Breast epithelium (tissue), 4 donors: ENCODE measurements at regions not wholly inside any gene's neighbourhood (a gene's known extent, or its start where the extent isn't known, plus 50 kb on each side); places are given as distances from the start of the nearest gene placed in this dataset.
"Not testable (repeated sequence)": the region's sequence is repeated elsewhere in the genome, so short reads cannot be mapped to it uniquely, and the experiment has no call there.

Experiments
- DNase-seq, 2 donors: peaks; one replicate each; pipeline ENCODE4 v3.0.0-alpha.2; 2019; ENCODE audit warnings: low spot score in 2 of 2
- H3K27ac ChIP-seq, 2 donors: fragments of 200-600 bp; sonication (generic) in 1 of 2; one replicate each; pipeline ENCODE4 v1.5.1; 2016 to 2019; ENCODE audit warnings: mild to moderate bottlenecking in 1 of 2
- H3K27me3 ChIP-seq, 2 donors: fragments of 200-600 bp; sonication (generic) in 1 of 2; one replicate each; pipeline versions ENCODE4 v1.5.1 to v1.6.0; 2017 to 2019; ENCODE audit warnings: control low read depth in 1 of 2, mild to moderate bottlenecking in 1 of 2
- H3K36me3 ChIP-seq: fragments of 200-600 bp; one replicate; pipeline ENCODE4 v1.5.1; 2019
- H3K4me1 ChIP-seq, 2 donors: fragments of 200-600 bp; sonication (generic); one replicate each; pipeline ENCODE4 v1.5.1; 2016 to 2019; ENCODE audit warnings: control low read depth in 1 of 2
- H3K4me3 ChIP-seq, 3 donors: fragments of 200-600 bp; sonication (generic); 1 replicate in 2 of 3; 2 replicates in 1 of 3; pipeline ENCODE4 v1.5.1; 2016 to 2019; ENCODE audit warnings: mild to moderate bottlenecking in 3 of 3, moderate library complexity in 2 of 3
- H3K9me3 ChIP-seq, 2 donors: fragments of 200-600 bp; sonication (generic) in 1 of 2; one replicate each; pipeline ENCODE4 v1.5.1; 2016 to 2019; ENCODE audit warnings: control low read depth in 1 of 2
- CTCF ChIP-seq, 3 donors: fragments of 450-650 bp; IDR thresholded peaks; one replicate each; pipeline ENCODE4 v1.5.1; 2016 to 2017; ENCODE audit warnings: antibody characterized with exemption in 3 of 3, mild to moderate bottlenecking in 3 of 3, moderate library complexity in 3 of 3
- POLR2A ChIP-seq: fragments of 450-650 bp; IDR thresholded peaks from one replicate; pipeline ENCODE4 v1.6.1; 2016; ENCODE audit warnings: antibody characterized with exemption, mild to moderate bottlenecking, moderate library complexity
- POLR2AphosphoS5 ChIP-seq, 3 donors: sonication (generic); formaldehyde crosslinking; IDR thresholded peaks; one replicate each; pipeline ENCODE4 v1.6.1; 2017; ENCODE audit warnings: antibody characterized with exemption in 3 of 3
- intact Hi-C: fragments of 100-400 bp; cut with DNase I; formaldehyde crosslinking; loops from one replicate; pipeline ENCODE4 v1.15.1; 2023; ENCODE audit warnings: low total_unique reads

- Histone ChIP-seq H3K36me3 (no peaks in the 10 kb centered on the region), H3K27ac (no peak overlapping the region), H3K9me3 (no peaks in the 10 kb centered on the region), H3K4me3 (no peak overlapping the region), H3K27me3 (no peaks in the 10 kb centered on the region), H3K4me1 (no peaks in the 10 kb centered on the region)
- intact Hi-C loops = no loop called here
- no peak for DNase-seq
- no peak for TF ChIP-seq CTCF (IDR thresholded peaks at IDR 0.05)
These were observed 56.8 kb upstream of the CCND1 start for GRCh38 chr11:69584160-69584559.

- H3K36me3 ChIP-seq = no peaks in the 10 kb centered on the region
- H3K9me3 ChIP-seq = no peaks in the 10 kb centered on the region
- no peak for DNase-seq
- H3K4me3 ChIP-seq = no peak overlapping the region
- intact Hi-C loops = no loop called here
- H3K4me1 ChIP-seq = no peaks in the 10 kb centered on the region
- TF ChIP-seq POLR2AphosphoS5 (IDR thresholded peaks at IDR 0.05) = no peak
- no peak for TF ChIP-seq CTCF (IDR thresholded peaks at IDR 0.05)
- no peak for TF ChIP-seq POLR2A
- H3K27me3 ChIP-seq = no peaks in the 10 kb centered on the region
- H3K27ac ChIP-seq = no peak overlapping the region
These were observed 55.6 kb upstream of the CCND1 start for GRCh38 chr11:69585385-69585784.

- H3K4me3 ChIP-seq = no peak overlapping the region
- no peak for DNase-seq
- no peak overlapping the region for H3K27ac ChIP-seq
- no peaks in the 10 kb centered on the region for H3K4me1 ChIP-seq
- H3K9me3 ChIP-seq = no peaks in the 10 kb centered on the region
- TF ChIP-seq POLR2AphosphoS5 (IDR thresholded peaks at IDR 0.05) (no peak), CTCF (IDR thresholded peaks at IDR 0.05) (no peak), POLR2A (no peak)
- H3K36me3 ChIP-seq = no peaks in the 10 kb centered on the region
- no peaks in the 10 kb centered on the region for H3K27me3 ChIP-seq
- intact Hi-C loops = no loop called here
These were observed 53.4 kb upstream of the CCND1 start for GRCh38 chr11:69587454-69588090.

GRCh38 chr11:69588270-69588669, 52.7 kb upstream of the CCND1 start:
- intact Hi-C loops = no loop called here
- H3K36me3 ChIP-seq = no peaks in the 10 kb centered on the region
- no peak for DNase-seq
- TF ChIP-seq POLR2AphosphoS5 (IDR thresholded peaks at IDR 0.05) (no peak), CTCF (IDR thresholded peaks at IDR 0.05) (no peak), POLR2A (no peak)
- no peak overlapping the region for H3K27ac ChIP-seq
- H3K9me3 ChIP-seq = no peaks in the 10 kb centered on the region
- H3K27me3 ChIP-seq = no peaks in the 10 kb centered on the region
- no peaks in the 10 kb centered on the region for H3K4me1 ChIP-seq
- H3K4me3 ChIP-seq = no peak overlapping the region

GRCh38 chr11:69590088-69590487, 50.9 kb upstream of the CCND1 start:
- H3K4me1 ChIP-seq, H3K36me3 ChIP-seq, H3K27ac ChIP-seq, H3K9me3 ChIP-seq, H3K27me3 ChIP-seq, H3K4me3 ChIP-seq, intact Hi-C loops, DNase-seq: not testable (repeated sequence)
